ENCODE measurements at regions not wholly inside any gene's neighbourhood (a gene's known extent, or its start where the extent isn't known, plus 50 kb on each side); places are given as distances from the start of the nearest gene placed in this dataset.

- TF ChIP-seq, protein P1, sequence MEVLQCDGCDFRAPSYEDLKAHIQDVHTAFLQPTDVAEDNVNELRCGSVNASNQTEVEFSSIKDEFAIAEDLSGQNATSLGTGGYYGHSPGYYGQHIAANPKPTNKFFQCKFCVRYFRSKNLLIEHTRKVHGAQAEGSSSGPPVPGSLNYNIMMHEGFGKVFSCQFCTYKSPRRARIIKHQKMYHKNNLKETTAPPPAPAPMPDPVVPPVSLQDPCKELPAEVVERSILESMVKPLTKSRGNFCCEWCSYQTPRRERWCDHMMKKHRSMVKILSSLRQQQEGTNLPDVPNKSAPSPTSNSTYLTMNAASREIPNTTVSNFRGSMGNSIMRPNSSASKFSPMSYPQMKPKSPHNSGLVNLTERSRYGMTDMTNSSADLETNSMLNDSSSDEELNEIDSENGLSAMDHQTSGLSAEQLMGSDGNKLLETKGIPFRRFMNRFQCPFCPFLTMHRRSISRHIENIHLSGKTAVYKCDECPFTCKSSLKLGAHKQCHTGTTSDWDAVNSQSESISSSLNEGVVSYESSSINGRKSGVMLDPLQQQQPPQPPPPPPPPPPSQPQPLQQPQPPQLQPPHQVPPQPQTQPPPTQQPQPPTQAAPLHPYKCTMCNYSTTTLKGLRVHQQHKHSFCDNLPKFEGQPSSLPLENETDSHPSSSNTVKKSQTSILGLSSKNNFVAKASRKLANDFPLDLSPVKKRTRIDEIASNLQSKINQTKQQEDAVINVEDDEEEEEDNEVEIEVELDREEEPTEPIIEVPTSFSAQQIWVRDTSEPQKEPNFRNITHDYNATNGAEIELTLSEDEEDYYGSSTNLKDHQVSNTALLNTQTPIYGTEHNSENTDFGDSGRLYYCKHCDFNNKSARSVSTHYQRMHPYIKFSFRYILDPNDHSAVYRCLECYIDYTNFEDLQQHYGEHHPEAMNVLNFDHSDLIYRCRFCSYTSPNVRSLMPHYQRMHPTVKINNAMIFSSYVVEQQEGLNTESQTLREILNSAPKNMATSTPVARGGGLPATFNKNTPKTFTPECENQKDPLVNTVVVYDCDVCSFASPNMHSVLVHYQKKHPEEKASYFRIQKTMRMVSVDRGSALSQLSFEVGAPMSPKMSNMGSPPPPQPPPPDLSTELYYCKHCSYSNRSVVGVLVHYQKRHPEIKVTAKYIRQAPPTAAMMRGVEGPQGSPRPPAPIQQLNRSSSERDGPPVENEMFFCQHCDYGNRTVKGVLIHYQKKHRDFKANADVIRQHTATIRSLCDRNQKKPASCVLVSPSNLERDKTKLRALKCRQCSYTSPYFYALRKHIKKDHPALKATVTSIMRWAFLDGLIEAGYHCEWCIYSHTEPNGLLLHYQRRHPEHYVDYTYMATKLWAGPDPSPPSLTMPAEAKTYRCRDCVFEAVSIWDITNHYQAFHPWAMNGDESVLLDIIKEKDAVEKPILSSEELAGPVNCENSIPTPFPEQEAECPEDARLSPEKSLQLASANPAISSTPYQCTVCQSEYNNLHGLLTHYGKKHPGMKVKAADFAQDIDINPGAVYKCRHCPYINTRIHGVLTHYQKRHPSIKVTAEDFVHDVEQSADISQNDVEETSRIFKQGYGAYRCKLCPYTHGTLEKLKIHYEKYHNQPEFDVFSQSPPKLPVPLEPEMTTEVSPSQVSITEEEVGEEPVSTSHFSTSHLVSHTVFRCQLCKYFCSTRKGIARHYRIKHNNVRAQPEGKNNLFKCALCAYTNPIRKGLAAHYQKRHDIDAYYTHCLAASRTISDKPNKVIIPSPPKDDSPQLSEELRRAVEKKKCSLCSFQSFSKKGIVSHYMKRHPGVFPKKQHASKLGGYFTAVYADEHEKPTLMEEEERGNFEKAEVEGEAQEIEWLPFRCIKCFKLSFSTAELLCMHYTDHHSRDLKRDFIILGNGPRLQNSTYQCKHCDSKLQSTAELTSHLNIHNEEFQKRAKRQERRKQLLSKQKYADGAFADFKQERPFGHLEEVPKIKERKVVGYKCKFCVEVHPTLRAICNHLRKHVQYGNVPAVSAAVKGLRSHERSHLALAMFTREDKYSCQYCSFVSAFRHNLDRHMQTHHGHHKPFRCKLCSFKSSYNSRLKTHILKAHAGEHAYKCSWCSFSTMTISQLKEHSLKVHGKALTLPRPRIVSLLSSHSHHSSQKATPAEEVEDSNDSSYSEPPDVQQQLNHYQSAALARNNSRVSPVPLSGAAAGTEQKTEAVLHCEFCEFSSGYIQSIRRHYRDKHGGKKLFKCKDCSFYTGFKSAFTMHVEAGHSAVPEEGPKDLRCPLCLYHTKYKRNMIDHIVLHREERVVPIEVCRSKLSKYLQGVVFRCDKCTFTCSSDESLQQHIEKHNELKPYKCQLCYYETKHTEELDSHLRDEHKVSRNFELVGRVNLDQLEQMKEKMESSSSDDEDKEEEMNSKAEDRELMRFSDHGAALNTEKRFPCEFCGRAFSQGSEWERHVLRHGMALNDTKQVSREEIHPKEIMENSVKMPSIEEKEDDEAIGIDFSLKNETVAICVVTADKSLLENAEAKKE (CRISPR knock-in tag; IDR thresholded peaks at IDR 0.05) = no peak
Observed at GRCh38 chr3:148235566-148235965, 462.1 kb upstream of the AGTR1 start (continued).

DNA sequence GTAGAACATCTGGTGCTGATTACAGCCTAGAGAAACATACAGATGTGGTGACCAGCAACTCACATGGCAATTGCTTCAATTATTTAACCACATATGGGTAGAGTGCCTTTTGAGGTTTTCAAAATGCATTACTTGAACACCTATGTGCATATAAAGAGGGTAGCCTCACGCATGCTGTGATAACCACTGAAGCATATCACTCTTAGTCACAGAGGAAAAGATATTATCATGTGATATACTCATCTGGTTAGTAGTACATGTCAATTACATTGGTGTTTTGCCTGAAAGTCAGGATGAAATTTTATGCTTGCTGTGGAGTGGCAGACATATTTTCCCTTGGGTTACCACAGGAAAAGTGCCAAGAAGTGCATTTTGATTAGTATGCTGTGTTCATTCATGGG, 459.3 kb upstream of the AGTR1 start:
- no peak overlapping the region for H3K4me2 ChIP-seq
- no peaks in the 10 kb centered on the region for H3K4me1 ChIP-seq (ENCODE audit: insufficient read depth)
- peaks cover 6% of the 10 kb centered on the region for H3K9me2 ChIP-seq (ENCODE audit: insufficient read depth)
- H3F3A ChIP-seq (replicated peaks; ENCODE audit: low read depth) = no peaks in the 10 kb centered on the region
- H3K36me3 Mint-ChIP-seq (ENCODE audit: low read depth) = no peaks in the 10 kb centered on the region
- no peaks in the 10 kb centered on the region for H3K36me3 ChIP-seq (ENCODE audit: insufficient read depth)
- no peaks in the 10 kb centered on the region for H3K79me2 ChIP-seq (replicated peaks; ENCODE audit: insufficient read depth)
- H3K27me3 Mint-ChIP-seq (ENCODE audit: insufficient read depth, low read depth, poor library complexity) = peaks cover 2% of the 10 kb centered on the region
- DNase-seq (ENCODE audit: low spot score) = no peak
- no peaks in the 10 kb centered on the region for H3K9me3 Mint-ChIP-seq
- no peak for ATAC-seq
- H3K4me3 ChIP-seq = no peak overlapping the region
- H2AFZ ChIP-seq = no peak overlapping the region
- no peak overlapping the region for H3K27ac ChIP-seq (ENCODE audit: low read depth)
- no peak overlapping the region for H3K27ac Mint-ChIP-seq
- no peaks in the 10 kb centered on the region for H3K27me3 ChIP-seq (ENCODE audit: insufficient read depth)
- no peak overlapping the region for H3K4me3 Mint-ChIP-seq
- no peaks in the 10 kb centered on the region for H4K20me1 ChIP-seq (replicated peaks; ENCODE audit: insufficient read depth)
- no peaks in the 10 kb centered on the region for H3K4me1 Mint-ChIP-seq
- TF ChIP-seq EZH2 (IDR thresholded peaks at IDR 0.05; ENCODE audit: low read depth, unreplicated experiment) (no peak), CREB1 (CRISPR knock-in tag; IDR thresholded peaks at IDR 0.05; ENCODE audit: low read depth) (no peak), NANOG (IDR thresholded peaks at IDR 0.05; ENCODE audit: borderline replicate concordance) (no peak), EZH2phosphoT487 (IDR thresholded peaks at IDR 0.05; ENCODE audit: unreplicated experiment) (no peak), STAT1 (IDR thresholded peaks at IDR 0.05; ENCODE audit: unreplicated experiment) (no peak), ZNF331 (CRISPR knock-in tag; IDR thresholded peaks at IDR 0.05; ENCODE audit: low read depth) (no peak), POLR2AphosphoS5 (IDR thresholded peaks at IDR 0.05; ENCODE audit: low read depth) (no peak), ZNF114 (CRISPR knock-in tag; IDR thresholded peaks at IDR 0.05) (no peak), CTCF (conservative IDR thresholded peaks at IDR 0.05; ENCODE audit: low read depth in 2 of 2) (no peak)
- TF ChIP-seq, protein P2, sequence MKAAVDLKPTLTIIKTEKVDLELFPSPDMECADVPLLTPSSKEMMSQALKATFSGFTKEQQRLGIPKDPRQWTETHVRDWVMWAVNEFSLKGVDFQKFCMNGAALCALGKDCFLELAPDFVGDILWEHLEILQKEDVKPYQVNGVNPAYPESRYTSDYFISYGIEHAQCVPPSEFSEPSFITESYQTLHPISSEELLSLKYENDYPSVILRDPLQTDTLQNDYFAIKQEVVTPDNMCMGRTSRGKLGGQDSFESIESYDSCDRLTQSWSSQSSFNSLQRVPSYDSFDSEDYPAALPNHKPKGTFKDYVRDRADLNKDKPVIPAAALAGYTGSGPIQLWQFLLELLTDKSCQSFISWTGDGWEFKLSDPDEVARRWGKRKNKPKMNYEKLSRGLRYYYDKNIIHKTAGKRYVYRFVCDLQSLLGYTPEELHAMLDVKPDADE (IDR thresholded peaks at IDR 0.05) = no peak
- TF ChIP-seq, protein P3, sequence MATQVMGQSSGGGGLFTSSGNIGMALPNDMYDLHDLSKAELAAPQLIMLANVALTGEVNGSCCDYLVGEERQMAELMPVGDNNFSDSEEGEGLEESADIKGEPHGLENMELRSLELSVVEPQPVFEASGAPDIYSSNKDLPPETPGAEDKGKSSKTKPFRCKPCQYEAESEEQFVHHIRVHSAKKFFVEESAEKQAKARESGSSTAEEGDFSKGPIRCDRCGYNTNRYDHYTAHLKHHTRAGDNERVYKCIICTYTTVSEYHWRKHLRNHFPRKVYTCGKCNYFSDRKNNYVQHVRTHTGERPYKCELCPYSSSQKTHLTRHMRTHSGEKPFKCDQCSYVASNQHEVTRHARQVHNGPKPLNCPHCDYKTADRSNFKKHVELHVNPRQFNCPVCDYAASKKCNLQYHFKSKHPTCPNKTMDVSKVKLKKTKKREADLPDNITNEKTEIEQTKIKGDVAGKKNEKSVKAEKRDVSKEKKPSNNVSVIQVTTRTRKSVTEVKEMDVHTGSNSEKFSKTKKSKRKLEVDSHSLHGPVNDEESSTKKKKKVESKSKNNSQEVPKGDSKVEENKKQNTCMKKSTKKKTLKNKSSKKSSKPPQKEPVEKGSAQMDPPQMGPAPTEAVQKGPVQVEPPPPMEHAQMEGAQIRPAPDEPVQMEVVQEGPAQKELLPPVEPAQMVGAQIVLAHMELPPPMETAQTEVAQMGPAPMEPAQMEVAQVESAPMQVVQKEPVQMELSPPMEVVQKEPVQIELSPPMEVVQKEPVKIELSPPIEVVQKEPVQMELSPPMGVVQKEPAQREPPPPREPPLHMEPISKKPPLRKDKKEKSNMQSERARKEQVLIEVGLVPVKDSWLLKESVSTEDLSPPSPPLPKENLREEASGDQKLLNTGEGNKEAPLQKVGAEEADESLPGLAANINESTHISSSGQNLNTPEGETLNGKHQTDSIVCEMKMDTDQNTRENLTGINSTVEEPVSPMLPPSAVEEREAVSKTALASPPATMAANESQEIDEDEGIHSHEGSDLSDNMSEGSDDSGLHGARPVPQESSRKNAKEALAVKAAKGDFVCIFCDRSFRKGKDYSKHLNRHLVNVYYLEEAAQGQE (IDR thresholded peaks at IDR 0.05; ENCODE audit: unreplicated experiment) = no peak

All from GM23338 (cell line).